GM12878 (cell line): ENCODE measurements at regions not wholly inside any gene's neighbourhood (a gene's known extent, or its start where the extent isn't known, plus 50 kb on each side); places are given as distances from the start of the nearest gene placed in this dataset.

Experiments used
- CREM ChIP-seq: IDR thresholded peaks from 2 replicates; pipeline ENCODE4 v1.6.1; 2014; ENCODE audit warnings: antibody characterized with exemption, low read depth
- EP300 ChIP-seq, 2 experiments: fragments of 150-350 bp in 1 of 2; IDR thresholded peaks; 2 replicates each; pipeline ENCODE4 v1.6.1; 2011 to 2012; ENCODE audit warnings: low read depth in 2 of 2, low read length in 2 of 2, borderline replicate concordance in 1 of 2, improper control_type of control experiment in 1 of 2, inconsistent platforms in 1 of 2; ENCODE audit not compliant: control insufficient read depth in 1 of 2
- EZH2 ChIP-seq: IDR thresholded peaks from 2 replicates; pipeline ENCODE4 v1.6.1; 2012; ENCODE audit warnings: low read depth, mild to moderate bottlenecking, control low read depth, inconsistent platforms, low read length, borderline replicate concordance; ENCODE audit not compliant: control insufficient read depth
- IKZF1 ChIP-seq: fragments of 450-650 bp; conservative IDR thresholded peaks from 2 replicates; pipeline ENCODE4 v1.6.1; 2017; ENCODE audit warnings: antibody characterized with exemption, mild to moderate bottlenecking
- IRF3 ChIP-seq: fragments of 450-650 bp; IDR thresholded peaks from 2 replicates; pipeline ENCODE4 v1.6.1; 2014; ENCODE audit warnings: mild to moderate bottlenecking
- NFXL1 ChIP-seq: fragments of 450-650 bp; IDR thresholded peaks from 2 replicates; pipeline ENCODE4 v1.6.1; 2017; ENCODE audit warnings: antibody characterized with exemption, mild to moderate bottlenecking, borderline replicate concordance
- PAX5 ChIP-seq: IDR thresholded peaks from 2 replicates; pipeline ENCODE4 v1.6.1; 2011; ENCODE audit warnings: low read depth, low read length, borderline replicate concordance
- YY1 ChIP-seq: IDR thresholded peaks from 2 replicates; pipeline ENCODE4 v1.6.1; 2011; ENCODE audit warnings: low read depth, mild to moderate bottlenecking, low read length
- ZNF24 ChIP-seq: fragments of 450-650 bp; IDR thresholded peaks from 2 replicates; pipeline ENCODE4 v1.6.1; 2017; ENCODE audit warnings: antibody characterized with exemption, mild to moderate bottlenecking
- TF ChIP-seq, protein P1 (sequence below), 3 experiments: IDR thresholded peaks in 2 of 3; conservative IDR thresholded peaks in 1 of 3; 2 replicates each; pipeline ENCODE4 v1.5.1; 2011; ENCODE audit warnings: low read depth in 3 of 3, low read length in 3 of 3, mild to moderate bottlenecking in 3 of 3, control low read depth in 2 of 3, moderate library complexity in 2 of 3, inconsistent platforms in 1 of 3, mixed read lengths in 1 of 3; ENCODE audit not compliant: control insufficient read depth in 2 of 3, insufficient read depth in 1 of 3; ENCODE audit errors: extremely low read depth in 1 of 3

- TF ChIP-seq EZH2 (no peak), EP300 (IDR thresholded peaks at IDR 0.05; ENCODE audit: borderline replicate concordance in 1 of 2, control insufficient read depth in 1 of 2, low read depth in 2 of 2, low read length in 2 of 2) (no peak), IKZF1 (no peak), CREM (no peak), PAX5 (no peak), ZNF24 (no peak), IRF3 (no peak), YY1 (no peak), NFXL1 (no peak)
- TF ChIP-seq, protein P1, sequence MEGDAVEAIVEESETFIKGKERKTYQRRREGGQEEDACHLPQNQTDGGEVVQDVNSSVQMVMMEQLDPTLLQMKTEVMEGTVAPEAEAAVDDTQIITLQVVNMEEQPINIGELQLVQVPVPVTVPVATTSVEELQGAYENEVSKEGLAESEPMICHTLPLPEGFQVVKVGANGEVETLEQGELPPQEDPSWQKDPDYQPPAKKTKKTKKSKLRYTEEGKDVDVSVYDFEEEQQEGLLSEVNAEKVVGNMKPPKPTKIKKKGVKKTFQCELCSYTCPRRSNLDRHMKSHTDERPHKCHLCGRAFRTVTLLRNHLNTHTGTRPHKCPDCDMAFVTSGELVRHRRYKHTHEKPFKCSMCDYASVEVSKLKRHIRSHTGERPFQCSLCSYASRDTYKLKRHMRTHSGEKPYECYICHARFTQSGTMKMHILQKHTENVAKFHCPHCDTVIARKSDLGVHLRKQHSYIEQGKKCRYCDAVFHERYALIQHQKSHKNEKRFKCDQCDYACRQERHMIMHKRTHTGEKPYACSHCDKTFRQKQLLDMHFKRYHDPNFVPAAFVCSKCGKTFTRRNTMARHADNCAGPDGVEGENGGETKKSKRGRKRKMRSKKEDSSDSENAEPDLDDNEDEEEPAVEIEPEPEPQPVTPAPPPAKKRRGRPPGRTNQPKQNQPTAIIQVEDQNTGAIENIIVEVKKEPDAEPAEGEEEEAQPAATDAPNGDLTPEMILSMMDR (IDR thresholded peaks at IDR 0.05 in 2 of 3, conservative IDR thresholded peaks at IDR 0.05 in 1 of 3; ENCODE audit: control insufficient read depth in 2 of 3, extremely low read depth in 1 of 3, insufficient read depth in 1 of 3, low read depth in 3 of 3, low read length in 3 of 3), result no peak
Observed at GRCh38 chr4:38605181-38605752, 58.7 kb upstream of the KLF3 start.
